ENCODE measurements at regions not wholly inside any gene's neighbourhood (a gene's known extent, or its start where the extent isn't known, plus 50 kb on each side); places are given as distances from the start of the nearest gene placed in this dataset.

- Mint-ChIP-seq H3K27ac (ENCODE audit: unreplicated experiment) (no peak overlapping the region), H3K9me3 (ENCODE audit: unreplicated experiment) (no peaks in the 10 kb centered on the region), H3K27me3 (ENCODE audit: insufficient read depth, unreplicated experiment) (peaks cover 4% of the 10 kb centered on the region), H3K4me3 (ENCODE audit: unreplicated experiment) (no peak overlapping the region), H3K4me1 (ENCODE audit: low read depth, unreplicated experiment) (no peaks in the 10 kb centered on the region), H3K36me3 (ENCODE audit: insufficient read depth, unreplicated experiment) (no peaks in the 10 kb centered on the region)
- Histone ChIP-seq H3K4me3 (ENCODE audit: low read depth, low read length) (no peak overlapping the region), H3K9me3 (no peaks in the 10 kb centered on the region), H3K36me3 (ENCODE audit: control insufficient read depth, insufficient read depth, low read length) (no peaks in the 10 kb centered on the region), H3K27me3 (replicated peaks; ENCODE audit: control insufficient read depth, insufficient read depth, low read length) (no peaks in the 10 kb centered on the region), H3K4me1 (no peaks in the 10 kb centered on the region)
- no peak for TF ChIP-seq CTCF (IDR thresholded peaks at IDR 0.05; ENCODE audit: insufficient read depth in 1 of 2, low read depth in 1 of 2, low read length in 1 of 2, severe bottlenecking in 1 of 2, unreplicated experiment in 1 of 2)
- POLR2A ChIA-PET: no interaction called here
- intact Hi-C loops (cut with micrococcal nuclease; ENCODE audit: unreplicated experiment): no loop called here
- no peak for DNase-seq
- BruUV-seq (replicated peaks): no TSS peak
- CTCF ChIA-PET: no interaction called here
Observed at GRCh38 chrX:22665818-22666217, 333.9 kb upstream of the DDX53 start.

GRCh38 chrX:22666441-22666840 lies 333.3 kb upstream of the DDX53 start:
- no TSS peak for BruUV-seq (replicated peaks)
- no peaks in the 10 kb centered on the region for H3K9me3 ChIP-seq
- H3K27me3 ChIP-seq (replicated peaks; ENCODE audit: control insufficient read depth, insufficient read depth, low read length): no peaks in the 10 kb centered on the region
- DNase-seq: peak in 1 of 2 experiments; percentile 7
- ChIA-PET CTCF (interaction anchor here (0.5 kb wide), 1 partner anchor 154 kb away, joined by 3 read pairs; no protein-coding TSS in a partner anchor), POLR2A (no interaction called here)
- no peaks in the 10 kb centered on the region for H3K4me1 Mint-ChIP-seq (ENCODE audit: low read depth, unreplicated experiment)
- no peaks in the 10 kb centered on the region for H3K9me3 Mint-ChIP-seq (ENCODE audit: unreplicated experiment)
- H3K4me3 ChIP-seq (ENCODE audit: low read depth, low read length): no peak overlapping the region
- no peak overlapping the region for H3K4me3 Mint-ChIP-seq (ENCODE audit: unreplicated experiment)
- H3K36me3 Mint-ChIP-seq (ENCODE audit: insufficient read depth, unreplicated experiment): no peaks in the 10 kb centered on the region
- no peak for TF ChIP-seq CTCF (IDR thresholded peaks at IDR 0.05; ENCODE audit: insufficient read depth in 1 of 2, low read depth in 1 of 2, low read length in 1 of 2, severe bottlenecking in 1 of 2, unreplicated experiment in 1 of 2)
- intact Hi-C loops (cut with micrococcal nuclease; ENCODE audit: unreplicated experiment): no loop called here
- peaks cover 4% of the 10 kb centered on the region for H3K27me3 Mint-ChIP-seq (ENCODE audit: insufficient read depth, unreplicated experiment)
- no peak overlapping the region for H3K27ac Mint-ChIP-seq (ENCODE audit: unreplicated experiment)
- H3K36me3 ChIP-seq (ENCODE audit: control insufficient read depth, insufficient read depth, low read length): no peaks in the 10 kb centered on the region
- no peaks in the 10 kb centered on the region for H3K4me1 ChIP-seq

GRCh38 chrX:22674932-22675331 lies 324.8 kb upstream of the DDX53 start:
- H3K27me3 Mint-ChIP-seq (ENCODE audit: insufficient read depth, unreplicated experiment): peaks cover 2% of the 10 kb centered on the region
- TF ChIP-seq CTCF (IDR thresholded peaks at IDR 0.05; ENCODE audit: insufficient read depth in 1 of 2, low read depth in 1 of 2, low read length in 1 of 2, severe bottlenecking in 1 of 2, unreplicated experiment in 1 of 2): no peak
- Histone ChIP-seq H3K36me3 (ENCODE audit: control insufficient read depth, insufficient read depth, low read length) (no peaks in the 10 kb centered on the region), H3K4me3 (ENCODE audit: low read depth, low read length) (no peak overlapping the region), H3K9me3 (no peaks in the 10 kb centered on the region), H3K4me1 (no peaks in the 10 kb centered on the region), H3K27me3 (replicated peaks; ENCODE audit: control insufficient read depth, insufficient read depth, low read length) (no peaks in the 10 kb centered on the region)
- H3K36me3 Mint-ChIP-seq (ENCODE audit: insufficient read depth, unreplicated experiment): no peaks in the 10 kb centered on the region
- no peak overlapping the region for H3K4me3 Mint-ChIP-seq (ENCODE audit: unreplicated experiment)
- ChIA-PET POLR2A (no interaction called here), CTCF (no interaction called here)
- intact Hi-C loops (cut with micrococcal nuclease; ENCODE audit: unreplicated experiment): no loop called here
- H3K9me3 Mint-ChIP-seq (ENCODE audit: unreplicated experiment): no peaks in the 10 kb centered on the region
- no peak overlapping the region for H3K27ac Mint-ChIP-seq (ENCODE audit: unreplicated experiment)
- no peaks in the 10 kb centered on the region for H3K4me1 Mint-ChIP-seq (ENCODE audit: low read depth, unreplicated experiment)
- no TSS peak for BruUV-seq (replicated peaks)
- no peak for DNase-seq

Measured in Caco-2 (cell line).